K562 (cell line): ENCODE measurements at regions not wholly inside any gene's neighbourhood (a gene's known extent, or its start where the extent isn't known, plus 50 kb on each side); places are given as distances from the start of the nearest gene placed in this dataset.

ENCODE experiments used
- CBFA2T3 ChIP-seq: fragments of 450-650 bp; IDR thresholded peaks from 2 replicates; pipeline ENCODE4 v1.6.1; 2017
- EP300 ChIP-seq: IDR thresholded peaks from 2 replicates; pipeline ENCODE4 v1.6.1; 2012; ENCODE audit warnings: low read length, improper control_type of control experiment
- EZH2 ChIP-seq: IDR thresholded peaks from 2 replicates; pipeline ENCODE4 v1.6.1; 2012; ENCODE audit warnings: low read depth, mild to moderate bottlenecking, inconsistent platforms, low read length, borderline replicate concordance
- LARP7 ChIP-seq: fragments of 450-650 bp; IDR thresholded peaks from 2 replicates; pipeline ENCODE4 v1.6.1; 2016
- NFYB ChIP-seq: IDR thresholded peaks from 2 replicates; pipeline ENCODE4 v1.6.1; 2011; ENCODE audit warnings: mild to moderate bottlenecking, moderate library complexity; ENCODE audit not compliant: insufficient read length; ENCODE audit errors: extremely low read depth
- SMAD2 ChIP-seq: fragments of 150-350 bp; IDR thresholded peaks from 2 replicates; pipeline ENCODE4 v1.6.1; 2014; ENCODE audit warnings: low read depth, mild to moderate bottlenecking, low read length
- TOE1 ChIP-seq, 2 experiments: fragments of 450-650 bp in 1 of 2; sonication (generic) in 1 of 2; formaldehyde crosslinking in 1 of 2; IDR thresholded peaks; 2 replicates each; pipeline versions ENCODE4 v1.7.1 to v1.8.0; 2016 to 2022; ENCODE audit warnings: borderline replicate concordance in 2 of 2, mild to moderate bottlenecking in 2 of 2, antibody characterized with exemption in 1 of 2, inconsistent platforms in 1 of 2, low read depth in 1 of 2, missing genetic modification reagents in 1 of 2, moderate library complexity in 1 of 2
- YY1 ChIP-seq, 3 experiments: IDR thresholded peaks; 2 replicates each; pipeline ENCODE4 v1.6.1; 2011; ENCODE audit warnings: low read length in 2 of 3, mild to moderate bottlenecking in 2 of 3, moderate library complexity in 2 of 3, borderline replicate concordance in 1 of 3, control low read depth in 1 of 3, low read depth in 1 of 3; ENCODE audit not compliant: insufficient read depth in 3 of 3, insufficient replicate concordance in 2 of 3, control insufficient read depth in 1 of 3, insufficient read length in 1 of 3; ENCODE audit errors: extremely low read depth in 1 of 3
- ZNF143 ChIP-seq: sonication (generic); formaldehyde crosslinking; IDR thresholded peaks from 2 replicates; pipeline ENCODE4 v1.9.0; 2022; ENCODE audit warnings: mild to moderate bottlenecking, missing genetic modification reagents
- ZNF384 ChIP-seq: IDR thresholded peaks from 2 replicates; pipeline ENCODE4 v1.6.1; 2012; ENCODE audit warnings: low read depth, low read length, improper control_type of control experiment
- ZNF57 ChIP-seq: fragments of 450-650 bp; formaldehyde crosslinking; IDR thresholded peaks from 2 replicates; pipeline ENCODE4 v1.4.0; 2020; ENCODE audit warnings: mild to moderate bottlenecking, moderate library complexity
- TF ChIP-seq, protein P1 (sequence below), 3 experiments: IDR thresholded peaks in 2 of 3; conservative IDR thresholded peaks in 1 of 3; 2 replicates each; pipeline ENCODE4 v1.5.1; 2011 to 2012; ENCODE audit warnings: low read length in 3 of 3, mild to moderate bottlenecking in 3 of 3, control low read depth in 2 of 3, improper control_type of control experiment in 1 of 3, inconsistent platforms in 1 of 3, low read depth in 1 of 3, mixed read lengths in 1 of 3, moderate library complexity in 1 of 3; ENCODE audit not compliant: insufficient read depth in 2 of 3
- TF ChIP-seq, protein P2 (sequence below): fragments of 450-650 bp; IDR thresholded peaks from 2 replicates; pipeline ENCODE4 v1.6.1; 2014; ENCODE audit warnings: low read depth, mild to moderate bottlenecking, moderate library complexity, borderline replicate concordance
- TF ChIP-seq, protein P3 (sequence below), 2 experiments: IDR thresholded peaks; 2 replicates each; pipeline ENCODE4 v1.6.1; 2012; ENCODE audit warnings: improper control_type of control experiment in 2 of 2, low read depth in 2 of 2, low read length in 2 of 2, borderline replicate concordance in 1 of 2

- TF ChIP-seq, protein P1, sequence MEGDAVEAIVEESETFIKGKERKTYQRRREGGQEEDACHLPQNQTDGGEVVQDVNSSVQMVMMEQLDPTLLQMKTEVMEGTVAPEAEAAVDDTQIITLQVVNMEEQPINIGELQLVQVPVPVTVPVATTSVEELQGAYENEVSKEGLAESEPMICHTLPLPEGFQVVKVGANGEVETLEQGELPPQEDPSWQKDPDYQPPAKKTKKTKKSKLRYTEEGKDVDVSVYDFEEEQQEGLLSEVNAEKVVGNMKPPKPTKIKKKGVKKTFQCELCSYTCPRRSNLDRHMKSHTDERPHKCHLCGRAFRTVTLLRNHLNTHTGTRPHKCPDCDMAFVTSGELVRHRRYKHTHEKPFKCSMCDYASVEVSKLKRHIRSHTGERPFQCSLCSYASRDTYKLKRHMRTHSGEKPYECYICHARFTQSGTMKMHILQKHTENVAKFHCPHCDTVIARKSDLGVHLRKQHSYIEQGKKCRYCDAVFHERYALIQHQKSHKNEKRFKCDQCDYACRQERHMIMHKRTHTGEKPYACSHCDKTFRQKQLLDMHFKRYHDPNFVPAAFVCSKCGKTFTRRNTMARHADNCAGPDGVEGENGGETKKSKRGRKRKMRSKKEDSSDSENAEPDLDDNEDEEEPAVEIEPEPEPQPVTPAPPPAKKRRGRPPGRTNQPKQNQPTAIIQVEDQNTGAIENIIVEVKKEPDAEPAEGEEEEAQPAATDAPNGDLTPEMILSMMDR (IDR thresholded peaks at IDR 0.05 in 2 of 3, conservative IDR thresholded peaks at IDR 0.05 in 1 of 3; ENCODE audit: insufficient read depth in 2 of 3, low read depth in 1 of 3, low read length in 3 of 3): no peak
- TF ChIP-seq EP300 (no peak), ZNF143 (CRISPR knock-in tag) (no peak), CBFA2T3 (peak; percentile 59), LARP7 (no peak), EZH2 (no peak), YY1 (IDR thresholded peaks at IDR 0.05; ENCODE audit: borderline replicate concordance in 1 of 3, control insufficient read depth in 1 of 3, extremely low read depth in 1 of 3, insufficient read depth in 3 of 3, insufficient read length in 1 of 3, insufficient replicate concordance in 2 of 3, low read depth in 1 of 3, low read length in 2 of 3) (no peak), TOE1 (IDR thresholded peaks at IDR 0.05; ENCODE audit: borderline replicate concordance) (no peak), TOE1 (CRISPR knock-in tag; IDR thresholded peaks at IDR 0.05; ENCODE audit: borderline replicate concordance, low read depth) (no peak), ZNF57 (CRISPR knock-in tag) (no peak), SMAD2 (no peak), ZNF384 (no peak), NFYB (no peak)
- TF ChIP-seq, protein P2, sequence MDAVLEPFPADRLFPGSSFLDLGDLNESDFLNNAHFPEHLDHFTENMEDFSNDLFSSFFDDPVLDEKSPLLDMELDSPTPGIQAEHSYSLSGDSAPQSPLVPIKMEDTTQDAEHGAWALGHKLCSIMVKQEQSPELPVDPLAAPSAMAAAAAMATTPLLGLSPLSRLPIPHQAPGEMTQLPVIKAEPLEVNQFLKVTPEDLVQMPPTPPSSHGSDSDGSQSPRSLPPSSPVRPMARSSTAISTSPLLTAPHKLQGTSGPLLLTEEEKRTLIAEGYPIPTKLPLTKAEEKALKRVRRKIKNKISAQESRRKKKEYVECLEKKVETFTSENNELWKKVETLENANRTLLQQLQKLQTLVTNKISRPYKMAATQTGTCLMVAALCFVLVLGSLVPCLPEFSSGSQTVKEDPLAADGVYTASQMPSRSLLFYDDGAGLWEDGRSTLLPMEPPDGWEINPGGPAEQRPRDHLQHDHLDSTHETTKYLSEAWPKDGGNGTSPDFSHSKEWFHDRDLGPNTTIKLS: no peak
- TF ChIP-seq, protein P3, sequence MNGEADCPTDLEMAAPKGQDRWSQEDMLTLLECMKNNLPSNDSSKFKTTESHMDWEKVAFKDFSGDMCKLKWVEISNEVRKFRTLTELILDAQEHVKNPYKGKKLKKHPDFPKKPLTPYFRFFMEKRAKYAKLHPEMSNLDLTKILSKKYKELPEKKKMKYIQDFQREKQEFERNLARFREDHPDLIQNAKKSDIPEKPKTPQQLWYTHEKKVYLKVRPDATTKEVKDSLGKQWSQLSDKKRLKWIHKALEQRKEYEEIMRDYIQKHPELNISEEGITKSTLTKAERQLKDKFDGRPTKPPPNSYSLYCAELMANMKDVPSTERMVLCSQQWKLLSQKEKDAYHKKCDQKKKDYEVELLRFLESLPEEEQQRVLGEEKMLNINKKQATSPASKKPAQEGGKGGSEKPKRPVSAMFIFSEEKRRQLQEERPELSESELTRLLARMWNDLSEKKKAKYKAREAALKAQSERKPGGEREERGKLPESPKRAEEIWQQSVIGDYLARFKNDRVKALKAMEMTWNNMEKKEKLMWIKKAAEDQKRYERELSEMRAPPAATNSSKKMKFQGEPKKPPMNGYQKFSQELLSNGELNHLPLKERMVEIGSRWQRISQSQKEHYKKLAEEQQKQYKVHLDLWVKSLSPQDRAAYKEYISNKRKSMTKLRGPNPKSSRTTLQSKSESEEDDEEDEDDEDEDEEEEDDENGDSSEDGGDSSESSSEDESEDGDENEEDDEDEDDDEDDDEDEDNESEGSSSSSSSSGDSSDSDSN (IDR thresholded peaks at IDR 0.05; ENCODE audit: borderline replicate concordance in 1 of 2, low read depth in 2 of 2, low read length in 2 of 2): no peak
These were observed 100.3 kb upstream of the TNFAIP3 start for GRCh38 chr6:137766596-137767370.
